HG03280 (cell line): ENCODE measurements at regions not wholly inside any gene's neighbourhood (a gene's known extent, or its start where the extent isn't known, plus 50 kb on each side); places are given as distances from the start of the nearest gene placed in this dataset.

Experiments used
- ATAC-seq: cut with Tn5 transposase; IDR thresholded peaks from one replicate; pipeline ENCODE4 v1.9.1; 2021; ENCODE audit warnings: mild to moderate bottlenecking, moderate library complexity; ENCODE audit not compliant: unreplicated experiment

DNA sequence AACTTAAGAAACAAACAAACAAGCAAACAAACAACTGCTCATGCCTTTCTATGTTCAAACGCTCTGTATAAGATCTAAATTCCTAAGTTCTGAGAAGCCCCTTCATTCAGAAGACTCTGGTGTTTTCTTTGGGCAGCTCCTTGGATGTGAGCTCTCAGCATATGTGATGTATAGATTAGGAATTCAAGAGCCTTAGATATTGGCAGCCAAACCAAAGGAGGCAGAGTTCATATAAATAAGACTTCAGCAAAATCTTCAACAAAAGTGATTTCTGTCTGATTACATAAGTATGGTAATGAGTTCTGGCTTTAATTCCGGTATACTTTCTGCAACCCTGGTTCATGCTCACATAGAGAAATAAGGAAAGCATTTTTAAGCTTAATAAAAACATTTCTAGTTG is 145.6 kb downstream of the DYRK2 start:
- no peak for ATAC-seq

- no peak for ATAC-seq
Measured at GRCh38 chr12:67795236-67795635, 146.7 kb downstream of the DYRK2 start.

DNA sequence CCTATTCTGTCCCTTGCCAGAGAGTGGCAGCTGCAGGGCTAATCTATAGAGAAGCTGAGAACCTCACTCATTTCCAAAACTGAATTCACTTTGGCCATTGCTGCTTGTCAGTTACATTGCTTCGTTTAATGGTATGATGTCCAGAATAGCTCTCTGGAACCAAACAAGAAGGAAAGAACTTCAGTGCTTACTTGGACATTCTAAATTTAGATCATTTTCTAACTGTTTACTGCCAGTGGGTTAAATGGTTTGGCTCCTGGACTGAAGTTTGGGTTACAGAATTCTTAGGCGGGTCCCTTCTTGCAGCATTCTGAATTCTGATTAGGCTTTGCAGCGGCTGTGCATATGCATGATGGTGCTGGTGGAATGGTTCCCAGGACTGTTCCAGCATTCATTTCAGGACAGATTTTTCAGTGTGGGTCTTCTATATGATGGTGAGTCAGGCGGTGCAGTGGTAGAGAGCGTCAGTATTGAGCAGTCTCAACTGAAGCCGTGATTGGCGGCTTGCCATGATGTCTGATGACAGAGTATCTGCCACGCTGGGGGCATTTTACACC is 148.7 kb downstream of the DYRK2 start:
- no peak for ATAC-seq

DNA sequence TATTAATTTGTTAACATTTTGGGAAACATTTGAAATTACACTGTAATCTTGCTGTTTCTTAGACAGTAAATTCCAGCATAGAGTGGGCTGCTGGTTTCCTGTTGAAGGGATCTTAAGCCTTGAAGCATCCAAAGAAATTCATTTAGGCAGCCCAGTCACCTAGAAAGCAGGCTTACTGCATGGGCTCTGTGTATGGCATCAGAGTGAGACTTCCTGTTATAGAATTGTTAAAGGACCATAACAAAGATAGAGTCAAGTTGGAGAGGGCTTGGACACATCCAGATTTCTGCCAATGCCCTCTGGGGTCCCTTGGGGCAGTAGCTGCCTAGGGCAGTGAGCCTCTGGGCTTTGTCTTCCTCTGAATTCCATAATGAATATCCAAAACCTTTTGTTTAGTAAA is 149.2 kb downstream of the DYRK2 start:
- ATAC-seq, result no peak

- no peak for ATAC-seq
Measured at GRCh38 chr12:67798768-67799167, 150.2 kb downstream of the DYRK2 start.

GRCh38 chr12:67802731-67803130 is 154.2 kb downstream of the DYRK2 start:
- ATAC-seq, result no peak

DNA sequence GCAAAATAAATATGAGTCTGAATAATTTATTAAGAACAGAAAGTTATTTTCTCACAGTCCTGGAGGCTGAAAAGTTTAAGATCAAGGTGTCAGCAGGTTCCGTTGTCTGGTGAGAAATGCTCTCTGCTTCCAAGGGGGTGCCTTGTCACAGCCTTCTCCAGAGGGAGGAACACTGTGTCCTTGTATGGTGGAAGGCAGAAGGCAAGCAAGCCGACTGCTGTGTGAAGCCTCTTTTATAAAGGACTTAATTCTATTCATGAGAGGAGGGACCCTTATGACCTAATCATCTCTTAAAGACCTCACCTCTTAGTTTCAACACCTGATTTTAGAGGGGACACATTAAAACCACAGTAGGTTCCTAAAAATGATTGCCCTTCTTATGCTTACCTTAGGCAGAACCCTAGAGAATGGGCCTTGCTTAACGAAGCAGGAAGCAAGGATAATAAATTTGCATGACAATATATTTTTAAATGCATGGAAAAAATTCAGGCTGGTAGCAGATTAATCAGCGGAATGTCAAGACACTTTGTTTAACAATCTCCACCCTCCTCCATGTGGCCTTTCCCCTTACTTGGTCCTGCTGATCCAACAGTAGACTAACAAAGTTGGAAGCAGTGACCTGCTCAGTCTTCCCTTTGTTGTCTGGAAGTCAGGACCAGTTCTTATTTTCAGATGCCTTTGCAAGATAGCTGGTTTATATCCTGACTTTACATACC is 154.9 kb downstream of the DYRK2 start:
- ATAC-seq, result no peak

DNA sequence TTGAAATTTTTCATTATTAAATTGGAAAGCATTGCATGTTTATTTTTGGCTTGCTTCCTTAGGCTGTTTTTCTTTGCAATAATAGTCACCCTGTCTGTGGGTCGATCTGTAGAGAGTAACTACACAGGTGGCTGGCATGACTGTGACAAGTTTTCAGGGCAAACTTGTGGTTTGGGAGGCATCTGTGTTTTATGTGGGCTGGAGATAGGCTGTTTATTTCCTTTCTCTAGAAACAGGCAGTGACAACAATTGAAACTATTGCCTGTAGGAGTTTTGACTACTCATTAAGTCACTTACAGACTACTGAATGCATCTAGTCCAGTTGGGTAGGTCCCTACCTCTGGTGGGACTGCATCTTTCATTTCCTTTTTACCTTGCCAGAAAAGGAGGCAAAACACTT is 155.6 kb downstream of the DYRK2 start:
- ATAC-seq, result no peak

DNA sequence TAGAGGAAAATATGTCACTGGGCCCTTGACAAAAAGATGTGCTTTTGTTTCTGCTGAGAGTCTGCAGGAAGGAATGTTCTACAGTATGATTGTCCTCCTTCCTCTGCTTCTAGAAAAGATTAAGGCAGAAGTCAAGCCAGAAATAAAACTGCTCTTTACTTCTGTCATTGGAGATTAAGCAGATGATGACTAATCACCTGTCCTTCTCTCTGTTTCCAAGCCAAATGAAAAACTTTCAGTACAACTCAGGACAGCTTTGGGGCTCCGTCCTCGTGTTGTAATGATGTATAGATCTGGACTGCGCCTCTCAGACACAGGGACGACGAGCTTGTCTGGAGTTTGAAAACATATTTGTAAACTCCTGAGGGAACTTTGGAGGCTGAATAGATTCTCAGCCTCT is 159.3 kb downstream of the DYRK2 start:
- ATAC-seq, result no peak

GRCh38 chr12:67810166-67810565 is 161.6 kb downstream of the DYRK2 start:
- no peak for ATAC-seq

GRCh38 chr12:67811437-67812361 is 163.2 kb downstream of the DYRK2 start:
- no peak for ATAC-seq

- no peak for ATAC-seq
Measured at GRCh38 chr12:67813456-67813904, 164.9 kb downstream of the DYRK2 start.

DNA sequence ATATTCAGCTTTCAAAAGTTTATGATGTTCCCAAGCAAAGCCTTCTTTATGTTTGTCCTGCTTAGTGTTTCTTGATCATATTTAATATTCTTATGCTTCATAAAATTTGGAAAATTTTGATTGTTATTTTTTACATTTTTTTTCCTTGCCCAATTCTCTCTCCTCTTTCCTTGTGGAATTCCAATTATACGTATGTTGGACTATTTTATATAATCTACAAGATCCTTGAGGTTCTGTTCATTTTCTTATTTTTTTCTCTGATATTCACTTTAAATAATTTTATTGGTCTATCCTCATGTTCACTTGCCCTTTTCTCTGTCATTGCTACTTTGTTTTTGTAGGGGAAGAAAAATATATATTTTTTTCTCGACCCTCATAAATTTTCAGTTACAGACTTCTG is 167.7 kb downstream of the DYRK2 start:
- ATAC-seq, result no peak

- no peak for ATAC-seq
Measured at GRCh38 chr12:67818459-67818903, 169.9 kb downstream of the DYRK2 start.

DNA sequence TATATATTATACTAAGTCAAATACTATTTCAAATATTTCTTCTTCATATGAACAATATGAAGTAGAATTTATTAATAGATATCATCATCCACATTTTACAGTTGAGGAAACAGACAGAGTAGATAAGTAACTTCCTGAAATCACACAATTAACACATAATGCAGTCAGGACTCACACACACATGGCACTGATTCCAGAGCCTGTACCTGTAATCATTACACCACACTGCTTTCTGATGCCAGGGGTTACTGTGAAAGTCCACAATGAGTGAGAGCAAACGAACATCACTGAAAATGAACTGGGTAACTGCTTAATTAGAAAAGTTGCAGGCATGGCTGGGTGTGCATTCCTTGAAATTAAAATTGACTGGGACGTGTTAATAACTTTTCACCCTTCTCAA is 169.3 kb upstream of the IFNG-AS1 start:
- no peak for ATAC-seq

DNA sequence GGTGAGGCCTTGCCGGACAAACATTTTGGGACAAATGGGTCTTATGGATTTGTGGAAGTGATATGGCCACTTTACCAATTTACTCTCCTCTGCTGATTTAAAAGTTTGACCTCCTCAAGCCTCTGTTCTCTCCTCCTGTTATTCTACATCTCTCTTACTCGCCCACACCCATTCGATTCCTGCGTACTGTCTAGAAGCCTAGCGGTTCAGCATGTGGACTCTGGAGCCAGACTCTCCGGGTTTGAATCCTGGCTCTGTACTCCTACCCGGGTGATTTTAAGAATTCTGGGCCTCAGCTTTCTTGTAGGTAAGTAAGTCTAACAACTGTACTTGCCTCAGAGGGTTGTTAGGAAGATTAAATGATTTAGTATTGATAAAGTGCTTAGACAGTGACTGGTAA is 168.6 kb upstream of the IFNG-AS1 start:
- no peak for ATAC-seq

DNA sequence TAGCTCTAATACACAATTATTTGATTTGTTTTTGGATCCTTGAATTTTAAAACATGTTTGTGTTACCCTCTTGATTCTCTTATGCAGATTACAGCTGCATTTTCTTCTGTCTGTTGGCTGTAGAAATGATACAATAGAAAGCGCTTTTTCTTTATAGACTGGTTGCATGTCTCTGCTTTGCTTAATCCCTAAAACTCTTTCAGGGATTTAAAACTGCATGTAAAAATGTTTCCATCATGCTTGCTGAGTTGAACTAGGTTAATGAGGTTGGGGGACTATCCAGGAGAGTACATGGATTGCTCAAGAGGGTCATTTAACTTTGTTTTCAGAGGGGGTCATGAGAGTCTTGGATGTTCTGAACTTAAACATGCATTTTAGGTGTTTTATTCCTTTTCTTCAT is 166.4 kb upstream of the IFNG-AS1 start:
- no peak for ATAC-seq

- ATAC-seq, result no peak
Measured at GRCh38 chr12:67826148-67826547, 163.1 kb upstream of the IFNG-AS1 start.

DNA sequence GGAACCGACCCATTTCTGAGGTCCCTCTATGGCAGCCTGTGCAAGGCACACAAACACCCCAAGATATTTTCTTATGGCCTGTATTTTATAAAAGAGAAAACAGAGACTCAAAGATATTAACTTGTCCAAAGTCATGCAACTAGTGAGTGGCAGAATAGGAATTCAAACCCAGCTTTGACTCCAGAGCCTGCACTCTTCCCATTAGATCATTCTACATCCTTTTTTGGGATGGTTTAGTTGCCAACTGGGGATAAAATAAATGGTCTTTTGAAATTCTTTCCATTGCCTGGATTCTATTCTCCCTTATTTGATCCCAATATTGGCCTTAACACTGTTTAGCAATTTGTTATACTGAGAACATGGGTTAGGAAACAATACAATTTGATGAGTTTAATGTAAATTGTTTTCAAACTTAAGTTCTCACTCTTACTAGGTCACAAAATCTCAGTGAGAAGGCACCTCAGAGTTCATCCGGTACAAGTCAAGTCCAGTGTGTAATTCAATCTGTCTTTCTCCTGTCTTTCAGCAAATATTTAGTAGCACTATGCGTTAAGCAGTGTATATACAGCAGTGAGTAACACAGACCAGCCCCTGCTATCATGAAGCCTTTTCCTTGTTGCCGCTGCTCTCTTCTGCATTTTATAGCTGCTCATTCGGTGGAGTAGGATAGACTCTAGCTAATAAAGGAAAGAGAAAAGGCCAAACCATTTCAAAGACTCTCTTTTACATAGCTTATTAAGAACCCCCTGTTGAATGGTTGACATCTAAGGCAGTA is 162.1 kb upstream of the IFNG-AS1 start:
- ATAC-seq, result no peak

- peak; percentile 72 for ATAC-seq
Measured at GRCh38 chr12:67827820-67828383, 161.3 kb upstream of the IFNG-AS1 start.

GRCh38 chr12:67829896-67830295 is 159.4 kb upstream of the IFNG-AS1 start:
- no peak for ATAC-seq
